C4-2B (cell line): ENCODE measurements at regions not wholly inside any gene's neighbourhood (a gene's known extent, or its start where the extent isn't known, plus 50 kb on each side); places are given as distances from the start of the nearest gene placed in this dataset.

Experiments
- ZFX ChIP-seq: fragments of 450-650 bp; IDR thresholded peaks from 2 replicates; pipeline ENCODE4 v1.6.1; 2017
- TF ChIP-seq, protein P1 (sequence below): fragments of 450-650 bp; conservative IDR thresholded peaks from 2 replicates; pipeline ENCODE4 v1.5.1; 2017; ENCODE audit warnings: mild to moderate bottlenecking

- TF ChIP-seq, protein P1, sequence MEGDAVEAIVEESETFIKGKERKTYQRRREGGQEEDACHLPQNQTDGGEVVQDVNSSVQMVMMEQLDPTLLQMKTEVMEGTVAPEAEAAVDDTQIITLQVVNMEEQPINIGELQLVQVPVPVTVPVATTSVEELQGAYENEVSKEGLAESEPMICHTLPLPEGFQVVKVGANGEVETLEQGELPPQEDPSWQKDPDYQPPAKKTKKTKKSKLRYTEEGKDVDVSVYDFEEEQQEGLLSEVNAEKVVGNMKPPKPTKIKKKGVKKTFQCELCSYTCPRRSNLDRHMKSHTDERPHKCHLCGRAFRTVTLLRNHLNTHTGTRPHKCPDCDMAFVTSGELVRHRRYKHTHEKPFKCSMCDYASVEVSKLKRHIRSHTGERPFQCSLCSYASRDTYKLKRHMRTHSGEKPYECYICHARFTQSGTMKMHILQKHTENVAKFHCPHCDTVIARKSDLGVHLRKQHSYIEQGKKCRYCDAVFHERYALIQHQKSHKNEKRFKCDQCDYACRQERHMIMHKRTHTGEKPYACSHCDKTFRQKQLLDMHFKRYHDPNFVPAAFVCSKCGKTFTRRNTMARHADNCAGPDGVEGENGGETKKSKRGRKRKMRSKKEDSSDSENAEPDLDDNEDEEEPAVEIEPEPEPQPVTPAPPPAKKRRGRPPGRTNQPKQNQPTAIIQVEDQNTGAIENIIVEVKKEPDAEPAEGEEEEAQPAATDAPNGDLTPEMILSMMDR: no peak
- TF ChIP-seq ZFX: no peak
Measured at GRCh38 chr6:50110587-50110986, 60.9 kb upstream of the DEFB112 start.
